GM18511 (cell line): ENCODE measurements at regions not wholly inside any gene's neighbourhood (a gene's known extent, or its start where the extent isn't known, plus 50 kb on each side); places are given as distances from the start of the nearest gene placed in this dataset.
"Not testable (repeated sequence)": the region's sequence is repeated elsewhere in the genome, so short reads cannot be mapped to it uniquely, and the experiment has no call there.

Experiments used
- ATAC-seq: cut with Tn5 transposase; IDR thresholded peaks from one replicate; pipeline ENCODE4 v1.9.1; 2021; ENCODE audit warnings: mild to moderate bottlenecking, moderate library complexity; ENCODE audit not compliant: unreplicated experiment

DNA sequence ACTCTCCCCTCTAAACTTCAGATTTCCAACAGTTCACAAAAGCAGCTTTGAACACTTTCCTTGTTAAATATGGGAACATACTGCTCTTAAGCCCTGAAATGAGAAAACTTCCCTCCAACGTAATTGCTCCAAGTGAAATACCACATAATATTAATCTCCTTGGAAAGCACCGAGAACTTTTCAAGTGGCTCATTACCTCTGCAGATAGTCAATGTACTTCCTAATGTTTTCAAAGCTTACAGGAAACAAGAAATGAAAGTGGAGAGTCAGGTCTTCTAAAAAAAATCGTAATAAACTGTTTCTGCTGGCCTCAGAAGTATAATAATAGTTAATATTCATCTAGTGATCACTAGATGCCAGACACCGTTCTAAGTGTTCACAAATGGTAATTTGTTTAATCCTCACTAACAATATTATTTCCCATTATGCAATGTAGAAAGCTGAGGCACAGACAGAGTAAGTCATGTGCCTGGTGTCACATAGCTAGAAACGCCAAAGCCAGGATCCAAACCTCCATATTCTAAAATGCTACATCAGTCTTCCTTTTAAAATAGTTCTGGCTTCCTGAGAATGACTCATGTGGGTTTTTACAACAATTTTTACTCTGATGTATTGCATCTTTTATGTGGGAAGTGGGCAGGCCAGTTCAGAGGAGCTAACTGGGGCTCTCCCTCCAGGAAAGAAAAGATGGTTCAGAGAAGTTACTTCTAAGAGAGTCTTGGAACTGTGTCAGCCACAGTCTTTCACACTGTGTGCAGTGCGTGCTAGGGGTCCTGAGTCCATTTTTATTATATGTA is 177.2 kb downstream of the PLPPR4 start:
- peak; percentile 55 for ATAC-seq

DNA sequence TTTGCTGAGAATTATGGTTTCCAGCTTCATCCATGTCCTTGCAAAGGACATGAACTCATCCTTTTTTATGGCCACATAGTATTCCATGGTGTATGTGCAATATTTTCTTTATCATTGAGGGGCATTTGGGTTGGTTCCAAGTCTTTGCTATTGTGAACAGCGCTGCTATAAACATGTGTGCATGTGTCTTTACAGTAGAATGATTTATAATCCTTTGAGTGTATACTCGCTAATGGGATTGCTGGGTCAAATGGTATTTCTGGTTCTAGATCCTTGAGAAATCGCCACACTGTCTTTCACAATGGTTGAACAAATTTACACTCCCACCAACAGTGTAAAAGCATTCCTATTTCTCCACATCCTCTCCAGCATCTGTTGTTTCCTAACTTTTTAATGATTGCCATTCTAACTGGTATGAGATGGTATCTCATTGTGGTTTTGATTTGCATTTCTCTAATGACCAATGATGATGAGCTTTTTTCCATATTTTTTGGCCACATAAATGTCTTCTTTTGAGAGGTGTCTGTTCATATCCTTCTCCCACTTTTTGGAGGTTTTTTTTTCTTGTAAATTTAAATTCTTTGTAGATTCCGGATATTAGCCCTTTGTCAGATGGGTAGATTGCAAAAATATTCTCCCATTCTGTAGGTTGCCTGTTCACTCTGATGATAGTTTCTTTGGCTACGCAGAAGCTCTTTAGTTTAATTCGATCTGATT is 180.1 kb downstream of the PLPPR4 start:
- not testable (repeated sequence) for ATAC-seq

GRCh38 chr1:99445071-99445470 is 180.8 kb downstream of the PLPPR4 start:
- ATAC-seq = no peak

GRCh38 chr1:99445486-99445885 is 181.2 kb downstream of the PLPPR4 start:
- no peak for ATAC-seq

GRCh38 chr1:99447721-99448120 is 183.4 kb downstream of the PLPPR4 start:
- no peak for ATAC-seq

DNA sequence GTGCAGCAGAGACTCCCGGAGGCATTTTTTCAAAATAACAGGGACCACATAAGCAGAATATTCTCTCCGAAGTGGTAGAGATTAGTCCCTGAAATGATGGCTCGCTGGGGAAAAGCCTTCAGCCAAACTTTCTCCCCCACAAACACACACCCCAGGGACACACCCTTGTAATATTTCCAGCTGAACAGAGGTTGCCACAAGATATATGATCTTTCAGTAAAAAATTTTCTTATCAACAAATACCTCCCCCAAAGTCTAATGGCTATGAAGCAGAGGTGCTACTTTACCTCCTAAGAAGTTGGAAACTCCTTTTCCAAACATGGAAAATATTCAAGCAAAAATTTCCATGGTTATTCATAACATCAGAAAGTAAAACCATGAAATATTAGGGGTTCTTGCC is 190.2 kb upstream of the PALMD start:
- no peak for ATAC-seq

- ATAC-seq = no peak
These were observed 189.4 kb upstream of the PALMD start for GRCh38 chr1:99456536-99456935.

- ATAC-seq = no peak
These were observed 188.3 kb upstream of the PALMD start for GRCh38 chr1:99457381-99458165.

- ATAC-seq = no peak
These were observed 184.4 kb upstream of the PALMD start for GRCh38 chr1:99461499-99461898.

DNA sequence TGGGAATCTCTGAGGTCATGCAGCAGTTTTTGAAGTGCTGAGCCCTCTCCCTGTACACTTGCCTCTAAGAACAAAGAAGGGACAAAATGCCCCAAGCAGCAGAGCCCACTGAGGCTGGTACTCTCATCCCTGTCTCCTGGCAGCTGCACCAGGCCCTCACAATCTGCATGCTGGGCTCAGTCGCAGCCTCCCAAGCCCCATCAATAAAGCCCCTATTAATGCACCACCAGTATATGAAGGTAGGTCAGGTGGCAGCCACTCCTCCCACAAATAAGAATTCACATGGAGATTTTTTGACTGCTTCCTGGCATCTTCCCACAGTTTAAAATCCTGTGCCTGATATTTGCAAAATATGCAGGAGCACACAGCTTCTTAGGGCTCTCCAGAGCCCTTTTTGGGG is 181.2 kb upstream of the PALMD start:
- ATAC-seq = no peak

GRCh38 chr1:99465176-99465900 is 180.6 kb upstream of the PALMD start:
- no peak for ATAC-seq

- no peak for ATAC-seq
These were observed 178.3 kb upstream of the PALMD start for GRCh38 chr1:99467645-99468044.

DNA sequence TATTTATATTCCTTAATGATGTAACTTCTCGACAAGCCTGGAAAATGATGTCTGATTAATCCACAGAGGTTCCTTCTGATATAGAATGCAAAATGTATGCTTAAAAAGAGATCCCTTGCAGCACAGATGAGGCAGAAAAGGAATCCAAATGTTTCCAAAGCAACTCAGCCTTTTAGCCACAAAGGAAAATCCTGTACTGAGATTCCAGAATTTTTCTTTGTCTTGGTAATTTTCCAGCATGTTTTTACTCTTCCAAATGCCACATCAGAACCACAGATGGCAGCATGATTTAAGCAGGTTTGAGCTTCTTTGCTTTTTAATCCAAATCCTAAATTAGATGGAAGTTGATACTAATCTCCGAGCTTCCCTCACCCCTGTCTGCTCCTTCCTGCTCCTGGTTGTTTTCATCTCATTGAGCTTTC is 176.4 kb upstream of the PALMD start:
- no peak for ATAC-seq

- ATAC-seq = no peak
These were observed 173.0 kb upstream of the PALMD start for GRCh38 chr1:99472893-99473292.

GRCh38 chr1:99474350-99474893 is 171.5 kb upstream of the PALMD start:
- no peak for ATAC-seq

- no peak for ATAC-seq
These were observed 169.9 kb upstream of the PALMD start for GRCh38 chr1:99476058-99476457.

DNA sequence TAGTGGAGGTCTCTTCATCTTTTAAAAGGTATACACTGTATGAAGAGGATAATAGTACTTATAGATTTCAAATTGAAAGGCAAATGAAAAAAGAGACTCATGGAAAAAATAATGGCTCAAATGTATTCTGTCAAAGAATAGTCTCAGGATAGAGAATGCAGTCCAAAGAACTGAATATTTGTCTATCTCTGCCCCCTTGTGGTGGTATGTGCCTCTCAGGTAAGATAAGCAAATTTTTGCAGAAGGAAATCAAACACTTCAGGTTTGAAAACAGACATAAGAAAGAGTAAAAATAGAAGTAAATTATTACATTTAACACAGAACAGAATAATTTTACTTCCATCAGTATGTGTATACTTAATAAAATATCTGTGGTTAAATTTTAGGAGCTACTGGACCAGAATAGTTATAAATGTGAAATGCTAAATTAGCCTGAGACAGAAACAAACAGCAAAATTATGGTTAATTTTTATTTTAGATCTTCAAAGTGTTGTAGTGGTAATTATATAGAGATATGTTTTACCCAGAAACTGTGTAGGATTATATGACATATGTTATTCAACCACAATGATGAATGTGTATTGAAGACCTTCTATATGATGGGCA is 164.4 kb upstream of the PALMD start:
- ATAC-seq = peak; percentile 86

GRCh38 chr1:99482286-99482685 is 163.6 kb upstream of the PALMD start:
- no peak for ATAC-seq

GRCh38 chr1:99482750-99483149 is 163.2 kb upstream of the PALMD start:
- no peak for ATAC-seq

GRCh38 chr1:99490031-99490430 is 155.9 kb upstream of the PALMD start:
- no peak for ATAC-seq
